CD14-positive monocyte (primary cell): ENCODE measurements at regions not wholly inside any gene's neighbourhood (a gene's known extent, or its start where the extent isn't known, plus 50 kb on each side); places are given as distances from the start of the nearest gene placed in this dataset.

Experiments
- DNase-seq, 3 donors: peaks; one replicate each; pipeline ENCODE4 v3.0.0-alpha.2; 2011 to 2022
- H2AFZ ChIP-seq: 2 replicates; pipeline ENCODE4 v1.6.0; 2012; ENCODE audit warnings: mild to moderate bottlenecking, low read depth, low read length, inconsistent platforms; ENCODE audit not compliant: insufficient read depth, poor library complexity, severe bottlenecking
- H3K27ac ChIP-seq, 2 donors: 1 replicate in 1 of 2; 2 replicates in 1 of 2; pipeline ENCODE4 v1.5.1; 2012 to 2013; ENCODE audit warnings: low read length in 2 of 2, control low read depth in 1 of 2, inconsistent platforms in 1 of 2, low read depth in 1 of 2, mild to moderate bottlenecking in 1 of 2
- H3K27me3 ChIP-seq, 2 donors: one replicate each; pipeline versions ENCODE4 v1.6.0 to v1.6.1; 2011 to 2013; ENCODE audit warnings: low read length in 2 of 2; ENCODE audit not compliant: control insufficient read depth in 2 of 2, insufficient read depth in 2 of 2
- H3K36me3 ChIP-seq, 2 donors: replicated peaks in 1 of 2; 1 replicate in 1 of 2; 2 replicates in 1 of 2; pipeline versions ENCODE4 v1.5.1 to v1.6.1; 2012 to 2013; ENCODE audit warnings: low read length in 2 of 2, control low read depth in 1 of 2, inconsistent platforms in 1 of 2, mild to moderate bottlenecking in 1 of 2; ENCODE audit not compliant: insufficient read depth in 2 of 2, control insufficient read depth in 1 of 2
- H3K4me1 ChIP-seq, 2 donors: 1 replicate in 1 of 2; 2 replicates in 1 of 2; pipeline versions ENCODE4 v1.5.1 to v1.6.1; 2012 to 2013; ENCODE audit warnings: low read length in 2 of 2, control low read depth in 1 of 2, inconsistent platforms in 1 of 2, mild to moderate bottlenecking in 1 of 2, moderate library complexity in 1 of 2; ENCODE audit not compliant: insufficient read depth in 2 of 2, control insufficient read depth in 1 of 2
- H3K4me2 ChIP-seq: replicated peaks from 2 replicates; pipeline ENCODE3; 2012; ENCODE audit warnings: low read length, moderate library complexity, mild to moderate bottlenecking; ENCODE audit not compliant: poor library complexity, severe bottlenecking; ENCODE audit errors: extremely low read depth
- H3K4me3 ChIP-seq, 3 experiments: fragments of 200-600 bp in 1 of 3; sonication (generic) in 1 of 3; replicated peaks in 1 of 3; 1 replicate in 2 of 3; 2 replicates in 1 of 3; pipeline ENCODE4 v1.5.1; 2011 to 2013; ENCODE audit warnings: low read length in 3 of 3, mild to moderate bottlenecking in 3 of 3, control low read depth in 2 of 3, low read depth in 2 of 3, inconsistent platforms in 1 of 3, moderate library complexity in 1 of 3
- H3K79me2 ChIP-seq: 2 replicates; pipeline ENCODE4 v1.6.0; 2012; ENCODE audit warnings: mild to moderate bottlenecking, control low read depth, inconsistent platforms, low read length, moderate library complexity; ENCODE audit not compliant: insufficient read depth
- H3K9ac ChIP-seq: 2 replicates; pipeline ENCODE4 v1.6.0; 2017; ENCODE audit warnings: low read length, mild to moderate bottlenecking; ENCODE audit not compliant: insufficient read depth, poor library complexity, severe bottlenecking
- H3K9me3 ChIP-seq, 2 donors: replicated peaks in 1 of 2; 1 replicate in 1 of 2; 2 replicates in 1 of 2; pipeline versions ENCODE4 v1.5.1 to v1.6.1; 2012 to 2013; ENCODE audit warnings: low read length in 2 of 2, control low read depth in 1 of 2; ENCODE audit not compliant: control insufficient read depth in 1 of 2, insufficient read depth in 1 of 2
- H4K20me1 ChIP-seq: 2 replicates; pipeline ENCODE4 v1.6.0; 2012; ENCODE audit warnings: mild to moderate bottlenecking, low read length, control low read depth, moderate library complexity; ENCODE audit not compliant: insufficient read depth
- H3K27ac Mint-ChIP-seq, 7 donors: one replicate each; pipeline ENCODE4 v1.8.0; 2020; ENCODE audit warnings: mild to moderate bottlenecking in 7 of 7, mixed read lengths in 7 of 7, moderate library complexity in 6 of 7, inconsistent platforms in 2 of 7
- H3K27me3 Mint-ChIP-seq, 3 donors: one replicate each; pipeline ENCODE4 v1.8.0; 2021 to 2022; ENCODE audit warnings: low read depth in 3 of 3, mild to moderate bottlenecking in 3 of 3, mixed read lengths in 3 of 3, moderate library complexity in 3 of 3, inconsistent platforms in 1 of 3
- H3K36me3 Mint-ChIP-seq, 2 donors: one replicate each; pipeline ENCODE4 v1.8.0; 2020; ENCODE audit warnings: mixed read lengths in 2 of 2, inconsistent platforms in 1 of 2, mild to moderate bottlenecking in 1 of 2
- H3K4me1 Mint-ChIP-seq: one replicate; pipeline ENCODE4 v1.8.0; 2020; ENCODE audit warnings: mild to moderate bottlenecking, mixed read lengths
- H3K4me3 Mint-ChIP-seq, 2 donors: one replicate each; pipeline ENCODE4 v1.8.0; 2020; ENCODE audit warnings: mild to moderate bottlenecking in 2 of 2, mixed read lengths in 2 of 2, moderate library complexity in 1 of 2
- H3K9me3 Mint-ChIP-seq, 7 donors: one replicate each; pipeline ENCODE4 v1.8.0; 2020 to 2022; ENCODE audit warnings: mixed read lengths in 7 of 7, mild to moderate bottlenecking in 6 of 7, moderate library complexity in 6 of 7, inconsistent platforms in 2 of 7
- WGBS: methylation state at CpG from one replicate; pipeline ENCODE4 v1.1.5; 2013; ENCODE audit warnings: missing lambda C conversion rate; ENCODE audit not compliant: insufficient coverage; 5-methylcytosine and 5-hydroxymethylcytosine counted together
- intact Hi-C, 2 donors: fragments of 100-400 bp; cut with micrococcal nuclease; formaldehyde crosslinking; loops; one replicate each; pipeline versions ENCODE4 v1.15.0 to v1.15.1; 2023
- TF ChIP-seq, protein P1 (sequence below): fragments of 200-600 bp; IDR thresholded peaks from one replicate; pipeline ENCODE4 v1.8.0; 2022; ENCODE audit warnings: antibody characterized with exemption, mild to moderate bottlenecking

- Histone ChIP-seq H3K4me1 (no peaks in the 10 kb centered on the region), H3K4me3 (no peak overlapping the region), H3K9ac (no peak overlapping the region), H2AFZ (no peak overlapping the region), H3K36me3 (no peaks in the 10 kb centered on the region), H3K27me3 (no peaks in the 10 kb centered on the region), H3K4me2 (no peak overlapping the region), H3K79me2 (no peaks in the 10 kb centered on the region), H3K27ac (no peak overlapping the region), H3K9me3 (no peaks in the 10 kb centered on the region), H4K20me1 (no peaks in the 10 kb centered on the region)
- no CpG with 5 or more reads among the region's 1 CpG for WGBS
- Mint-ChIP-seq H3K4me3 (no peak overlapping the region), H3K9me3 (no peaks in the 10 kb centered on the region), H3K27ac (no peak overlapping the region), H3K4me1 (no peaks in the 10 kb centered on the region), H3K27me3 (peaks cover 0 to 2% (median 0%) of the 10 kb centered on the region in 3 donors), H3K36me3 (no peaks in the 10 kb centered on the region)
- no peak for DNase-seq
- TF ChIP-seq, protein P1, sequence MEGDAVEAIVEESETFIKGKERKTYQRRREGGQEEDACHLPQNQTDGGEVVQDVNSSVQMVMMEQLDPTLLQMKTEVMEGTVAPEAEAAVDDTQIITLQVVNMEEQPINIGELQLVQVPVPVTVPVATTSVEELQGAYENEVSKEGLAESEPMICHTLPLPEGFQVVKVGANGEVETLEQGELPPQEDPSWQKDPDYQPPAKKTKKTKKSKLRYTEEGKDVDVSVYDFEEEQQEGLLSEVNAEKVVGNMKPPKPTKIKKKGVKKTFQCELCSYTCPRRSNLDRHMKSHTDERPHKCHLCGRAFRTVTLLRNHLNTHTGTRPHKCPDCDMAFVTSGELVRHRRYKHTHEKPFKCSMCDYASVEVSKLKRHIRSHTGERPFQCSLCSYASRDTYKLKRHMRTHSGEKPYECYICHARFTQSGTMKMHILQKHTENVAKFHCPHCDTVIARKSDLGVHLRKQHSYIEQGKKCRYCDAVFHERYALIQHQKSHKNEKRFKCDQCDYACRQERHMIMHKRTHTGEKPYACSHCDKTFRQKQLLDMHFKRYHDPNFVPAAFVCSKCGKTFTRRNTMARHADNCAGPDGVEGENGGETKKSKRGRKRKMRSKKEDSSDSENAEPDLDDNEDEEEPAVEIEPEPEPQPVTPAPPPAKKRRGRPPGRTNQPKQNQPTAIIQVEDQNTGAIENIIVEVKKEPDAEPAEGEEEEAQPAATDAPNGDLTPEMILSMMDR: no peak
- intact Hi-C loops: no loop called here
Observed at GRCh38 chrX:93419642-93420041, 253.7 kb downstream of the NAP1L3 start.

GRCh38 chrX:93404121-93404520 lies 269.3 kb downstream of the NAP1L3 start:
- no peaks in the 10 kb centered on the region for H3K4me1 ChIP-seq
- H4K20me1 ChIP-seq: no peaks in the 10 kb centered on the region
- H3K36me3 ChIP-seq: no peaks in the 10 kb centered on the region
- H3K27ac ChIP-seq: no peak overlapping the region
- no peaks in the 10 kb centered on the region for H3K36me3 Mint-ChIP-seq
- no peak overlapping the region for H2AFZ ChIP-seq
- H3K27ac Mint-ChIP-seq: no peak overlapping the region
- no peaks in the 10 kb centered on the region for H3K79me2 ChIP-seq
- no peak overlapping the region for H3K4me3 ChIP-seq
- H3K4me2 ChIP-seq: no peak overlapping the region
- H3K9me3 Mint-ChIP-seq: peaks cover 0 to 9% (median 3%) of the 10 kb centered on the region in 7 donors
- DNase-seq: no peak
- 100% methylated on average over 1 of the region's 3 CpGs for WGBS
- H3K9ac ChIP-seq: no peak overlapping the region
- H3K27me3 Mint-ChIP-seq: no peaks in the 10 kb centered on the region
- TF ChIP-seq, protein P1: no peak
- intact Hi-C loops: no loop called here
- H3K27me3 ChIP-seq: no peaks in the 10 kb centered on the region
- peaks cover 6 to 8% of the 10 kb centered on the region in 2 donors for H3K9me3 ChIP-seq
- no peaks in the 10 kb centered on the region for H3K4me1 Mint-ChIP-seq
- H3K4me3 Mint-ChIP-seq: no peak overlapping the region
